GM19238 (cell line): ENCODE measurements at regions not wholly inside any gene's neighbourhood (a gene's known extent, or its start where the extent isn't known, plus 50 kb on each side); places are given as distances from the start of the nearest gene placed in this dataset.
"Not testable (repeated sequence)": the region's sequence is repeated elsewhere in the genome, so short reads cannot be mapped to it uniquely, and the experiment has no call there.

ENCODE experiments used
- DNase-seq: peaks from one replicate; pipeline ENCODE4 v3.0.0; 2011; ENCODE audit warnings: low spot score; ENCODE audit not compliant: insufficient read length

DNA sequence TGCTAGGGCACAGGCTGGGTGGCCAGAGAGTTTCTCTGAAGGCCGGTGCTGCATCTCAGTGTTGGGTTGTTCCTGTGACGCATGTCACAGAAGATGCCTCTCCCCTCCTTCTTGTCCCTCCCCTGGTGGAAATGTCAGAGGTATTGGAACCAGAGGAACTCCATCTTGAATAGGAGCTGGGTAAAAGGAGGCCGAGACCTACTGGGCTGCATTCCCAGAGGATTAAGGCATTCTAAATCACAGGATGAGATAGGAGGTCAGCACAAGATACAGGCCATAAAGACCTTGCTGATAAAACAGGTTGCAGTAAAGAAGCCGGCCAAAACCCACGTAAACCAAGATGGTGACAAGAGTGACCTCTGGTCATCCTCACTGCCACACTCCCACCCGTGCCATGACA is 50.3 kb upstream of the AGAP1 start:
- DNase-seq: not testable (repeated sequence)
